Activated naive CD8-positive, alpha-beta T cell (primary cell): ENCODE measurements at regions not wholly inside any gene's neighbourhood (a gene's known extent, or its start where the extent isn't known, plus 50 kb on each side); places are given as distances from the start of the nearest gene placed in this dataset.

Experiments
- H3K27ac Mint-ChIP-seq: one replicate; pipeline ENCODE4 v1.8.0; 2021; ENCODE audit warnings: mixed read lengths
- H3K27me3 Mint-ChIP-seq: one replicate; pipeline ENCODE4 v1.8.0; 2021; ENCODE audit warnings: mixed read lengths
- H3K36me3 Mint-ChIP-seq: one replicate; pipeline ENCODE4 v1.8.0; 2021; ENCODE audit warnings: mixed read lengths
- H3K4me1 Mint-ChIP-seq: one replicate; pipeline ENCODE4 v1.8.0; 2021; ENCODE audit warnings: low read depth, mixed read lengths
- H3K4me3 Mint-ChIP-seq: one replicate; pipeline ENCODE4 v1.8.0; 2021; ENCODE audit warnings: mild to moderate bottlenecking, mixed read lengths
- H3K9me3 Mint-ChIP-seq: one replicate; pipeline ENCODE4 v1.8.0; 2021; ENCODE audit warnings: low read depth, mixed read lengths

DNA sequence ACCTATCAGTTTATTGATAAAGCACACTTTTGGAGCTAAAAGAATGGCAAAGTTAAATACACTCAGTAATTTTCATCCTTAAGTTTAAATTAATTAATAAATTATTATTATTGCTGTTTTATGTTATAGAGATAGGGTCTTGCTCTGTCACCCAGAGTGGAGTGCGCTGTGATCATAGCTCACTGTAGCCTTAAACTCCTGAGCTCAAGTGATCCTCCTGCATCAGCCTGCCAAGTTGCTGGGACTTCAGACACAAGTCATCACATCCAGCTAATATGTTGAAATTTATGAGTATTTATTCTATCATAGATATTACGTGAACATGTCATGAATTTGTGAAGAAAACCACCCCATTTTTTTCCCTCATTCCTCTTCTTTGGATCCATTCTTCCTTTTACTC lies 64.2 kb downstream of the GJA1 start:
- Mint-ChIP-seq H3K4me3 (no peak overlapping the region), H3K36me3 (no peaks in the 10 kb centered on the region), H3K27ac (no peak overlapping the region), H3K9me3 (no peaks in the 10 kb centered on the region), H3K27me3 (no peaks in the 10 kb centered on the region), H3K4me1 (peaks cover 3% of the 10 kb centered on the region)

DNA sequence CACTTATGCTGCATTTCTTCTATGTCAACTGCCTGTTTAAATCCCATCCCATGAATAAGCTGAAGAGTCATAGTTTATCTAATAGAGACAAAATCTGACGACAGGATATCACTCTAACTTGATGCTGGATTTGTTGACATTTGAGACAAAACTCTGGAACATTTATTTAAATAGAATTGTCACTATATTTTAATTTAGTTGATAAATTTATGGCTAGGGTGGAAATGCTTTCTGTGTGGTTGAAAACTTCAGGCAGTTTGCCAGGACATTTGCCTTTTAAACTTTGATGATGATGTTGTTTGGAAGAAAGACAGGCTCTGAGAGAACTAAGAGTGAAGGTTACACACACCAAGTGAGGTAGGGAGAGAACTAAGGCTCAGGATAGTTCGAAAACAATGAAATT lies 68.1 kb downstream of the GJA1 start:
- Mint-ChIP-seq H3K36me3 (no peaks in the 10 kb centered on the region), H3K27ac (no peak overlapping the region), H3K4me1 (peaks cover 3% of the 10 kb centered on the region), H3K4me3 (no peak overlapping the region), H3K9me3 (no peaks in the 10 kb centered on the region), H3K27me3 (no peaks in the 10 kb centered on the region)

DNA sequence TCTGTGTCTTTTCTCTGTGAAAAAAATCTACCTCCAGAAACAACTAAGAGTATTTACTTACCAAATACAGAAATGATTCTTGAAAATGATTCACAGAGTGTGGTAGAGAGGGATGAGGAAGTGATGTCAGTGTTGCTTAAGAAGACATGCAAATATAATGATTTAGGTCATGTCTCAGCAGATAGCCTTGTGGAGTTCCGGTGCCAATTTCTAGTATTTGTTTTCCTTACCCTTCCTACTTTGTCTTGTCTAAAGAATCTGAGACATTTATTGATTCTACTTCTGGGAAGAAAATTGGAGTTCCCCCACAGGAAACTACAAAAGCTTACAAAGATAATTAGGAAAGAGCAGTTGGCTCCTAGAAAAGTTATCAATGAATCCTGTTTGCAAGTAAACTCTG lies 68.8 kb downstream of the GJA1 start:
- Mint-ChIP-seq H3K4me3 (no peak overlapping the region), H3K27me3 (no peaks in the 10 kb centered on the region), H3K36me3 (no peaks in the 10 kb centered on the region), H3K4me1 (peaks cover 3% of the 10 kb centered on the region), H3K27ac (no peak overlapping the region), H3K9me3 (no peaks in the 10 kb centered on the region)

DNA sequence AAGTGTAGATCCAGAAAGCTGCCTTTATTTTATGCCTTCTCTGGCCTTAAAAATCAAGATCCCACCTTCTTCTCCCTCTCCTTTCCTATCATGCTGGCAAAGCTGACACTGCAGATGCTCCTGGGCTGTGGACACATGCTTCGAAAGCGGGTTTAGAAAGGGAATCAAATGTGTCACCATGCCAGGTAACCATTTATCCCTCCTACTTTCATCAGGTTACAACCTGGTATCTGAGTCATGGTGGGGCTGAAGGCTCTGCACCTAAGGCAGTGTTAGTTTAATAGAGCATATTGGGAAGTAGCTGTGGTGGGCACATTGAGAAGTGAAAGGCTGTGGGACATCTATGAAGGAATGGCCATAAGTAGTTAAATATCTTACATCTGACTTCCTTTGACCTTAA lies 69.8 kb downstream of the GJA1 start:
- no peak overlapping the region for H3K27ac Mint-ChIP-seq
- no peaks in the 10 kb centered on the region for H3K27me3 Mint-ChIP-seq
- no peaks in the 10 kb centered on the region for H3K9me3 Mint-ChIP-seq
- peaks cover 3% of the 10 kb centered on the region for H3K4me1 Mint-ChIP-seq
- H3K36me3 Mint-ChIP-seq, result no peaks in the 10 kb centered on the region
- H3K4me3 Mint-ChIP-seq, result no peak overlapping the region

DNA sequence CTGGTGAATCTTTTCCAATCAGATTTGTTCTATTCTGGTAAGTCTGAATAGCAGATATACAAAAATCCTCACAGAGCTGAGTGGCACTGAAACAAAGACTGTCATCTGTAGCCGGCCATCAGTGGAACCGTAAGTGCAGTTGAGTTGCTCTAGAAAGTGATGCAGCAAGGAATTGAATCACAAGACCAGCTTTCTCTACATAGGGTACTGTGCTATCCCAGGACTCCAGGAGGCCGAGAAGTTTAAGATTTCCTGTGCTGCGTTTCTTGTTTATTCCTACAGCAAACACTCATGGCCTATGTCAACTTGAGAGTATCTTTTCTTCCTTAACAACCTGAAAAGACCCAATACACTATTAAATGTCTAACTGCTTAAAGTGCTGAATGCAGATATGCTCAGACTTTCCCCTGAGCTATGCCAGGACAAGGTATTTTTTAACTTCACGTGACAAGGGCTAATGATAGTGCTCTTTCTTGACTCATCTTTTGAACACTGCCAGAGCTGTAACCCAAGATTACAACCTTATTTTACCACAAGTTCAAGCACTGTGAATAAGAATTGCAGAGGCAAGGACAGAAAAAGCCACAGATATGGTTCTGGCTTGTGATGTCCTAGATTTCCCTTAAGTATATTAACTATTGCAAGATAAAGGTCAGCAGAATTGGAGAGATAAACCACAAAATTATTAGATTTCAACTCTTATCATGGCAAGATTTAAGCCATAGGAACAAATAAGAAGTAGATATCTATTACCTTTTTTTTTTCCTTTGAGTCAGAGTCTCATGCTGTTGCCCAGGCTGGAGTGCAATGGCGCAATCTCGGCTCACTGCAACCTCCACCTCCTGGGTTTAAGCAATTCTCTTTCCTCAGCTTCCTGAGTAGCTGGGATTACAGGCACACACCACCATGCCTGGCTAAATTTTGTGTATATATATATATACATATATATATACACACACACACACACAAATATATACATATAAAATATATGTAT lies 71.6 kb downstream of the GJA1 start:
- Mint-ChIP-seq H3K27me3 (no peaks in the 10 kb centered on the region), H3K9me3 (no peaks in the 10 kb centered on the region), H3K4me3 (no peak overlapping the region), H3K36me3 (no peaks in the 10 kb centered on the region), H3K4me1 (peaks cover 3% of the 10 kb centered on the region), H3K27ac (no peak overlapping the region)

DNA sequence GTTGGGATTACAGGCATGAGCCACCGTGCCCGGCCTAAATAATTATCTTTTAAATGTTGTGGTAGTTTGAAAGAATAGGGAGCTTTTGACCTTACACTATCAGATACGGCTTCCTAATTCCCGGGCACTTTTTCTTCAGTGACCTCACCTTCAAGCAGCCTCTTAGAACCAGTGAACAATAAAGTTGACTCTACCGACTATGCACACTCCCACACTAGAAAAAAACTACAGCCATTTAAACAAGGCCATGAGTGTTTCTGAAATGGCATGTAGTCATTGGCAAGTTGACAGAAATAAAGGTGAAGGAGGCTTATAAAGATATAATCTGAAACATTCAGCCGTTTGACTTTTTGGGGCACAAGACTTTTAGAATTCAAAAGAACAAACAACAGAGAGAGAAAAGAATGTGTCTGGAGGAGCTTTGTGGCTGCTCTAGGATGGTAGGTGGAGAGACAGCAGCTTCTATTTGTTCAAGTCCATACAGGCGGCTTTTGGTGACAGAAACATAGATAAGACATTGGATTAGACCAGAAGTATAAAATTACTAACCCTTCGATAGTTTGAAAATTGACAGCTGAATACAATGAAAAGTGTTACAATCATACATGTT lies 75.2 kb downstream of the GJA1 start:
- Mint-ChIP-seq H3K36me3 (no peaks in the 10 kb centered on the region), H3K27me3 (no peaks in the 10 kb centered on the region), H3K9me3 (no peaks in the 10 kb centered on the region), H3K27ac (no peak overlapping the region), H3K4me3 (no peak overlapping the region), H3K4me1 (no peaks in the 10 kb centered on the region)

DNA sequence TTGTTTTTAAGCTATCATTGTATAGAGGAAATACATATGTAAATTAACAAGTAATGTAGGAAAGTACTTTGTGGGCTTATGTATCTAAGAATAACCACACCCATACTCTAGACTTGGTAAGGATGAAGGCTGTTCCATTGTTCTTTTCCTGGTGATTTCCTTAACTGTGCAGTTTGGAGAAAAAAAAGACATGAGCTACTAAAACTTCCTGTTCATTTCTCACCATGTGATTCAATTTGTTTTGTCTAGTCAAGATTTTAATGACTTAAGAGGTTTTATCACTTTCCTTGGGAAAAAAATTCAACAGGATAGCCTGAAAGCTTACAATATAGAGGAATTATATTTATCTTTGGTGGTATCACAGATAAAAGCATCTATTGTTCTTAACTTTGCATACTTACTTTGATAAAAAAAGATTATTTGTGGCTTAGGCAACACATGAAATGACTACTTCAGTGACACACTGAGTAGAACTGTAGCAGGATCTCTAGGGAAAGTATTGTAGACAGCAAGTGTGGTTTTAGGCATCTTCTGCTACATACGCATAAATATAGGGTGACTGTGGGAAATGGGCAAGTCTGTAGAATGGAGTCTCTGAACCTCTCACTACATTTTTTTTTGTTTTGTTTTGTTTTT lies 80.3 kb downstream of the GJA1 start:
- H3K9me3 Mint-ChIP-seq, result no peaks in the 10 kb centered on the region
- H3K27me3 Mint-ChIP-seq, result no peaks in the 10 kb centered on the region
- H3K4me3 Mint-ChIP-seq, result no peak overlapping the region
- no peak overlapping the region for H3K27ac Mint-ChIP-seq
- H3K36me3 Mint-ChIP-seq, result no peaks in the 10 kb centered on the region
- peaks cover 2% of the 10 kb centered on the region for H3K4me1 Mint-ChIP-seq

DNA sequence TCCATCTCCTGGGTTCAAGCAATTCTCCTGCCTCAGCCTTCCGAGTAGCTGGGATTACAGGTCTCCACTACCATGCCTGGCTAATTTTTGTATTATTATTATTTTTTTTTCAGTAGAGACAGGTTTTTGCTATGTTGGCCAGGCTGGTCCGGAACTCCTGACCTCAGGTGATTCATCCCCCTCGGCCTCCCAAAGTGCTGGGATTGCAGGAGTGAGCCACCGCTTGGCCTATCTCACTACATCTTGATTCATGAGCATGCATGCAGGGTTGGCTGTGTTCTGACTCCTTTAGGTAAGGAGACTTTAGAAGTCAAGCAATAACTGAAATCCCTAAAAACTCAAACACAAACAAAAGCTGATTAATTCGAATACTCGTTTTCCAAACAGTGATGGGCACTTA lies 80.9 kb downstream of the GJA1 start:
- H3K9me3 Mint-ChIP-seq, result no peaks in the 10 kb centered on the region
- peaks cover 2% of the 10 kb centered on the region for H3K4me1 Mint-ChIP-seq
- H3K27ac Mint-ChIP-seq, result no peak overlapping the region
- no peaks in the 10 kb centered on the region for H3K36me3 Mint-ChIP-seq
- no peak overlapping the region for H3K4me3 Mint-ChIP-seq
- H3K27me3 Mint-ChIP-seq, result no peaks in the 10 kb centered on the region

DNA sequence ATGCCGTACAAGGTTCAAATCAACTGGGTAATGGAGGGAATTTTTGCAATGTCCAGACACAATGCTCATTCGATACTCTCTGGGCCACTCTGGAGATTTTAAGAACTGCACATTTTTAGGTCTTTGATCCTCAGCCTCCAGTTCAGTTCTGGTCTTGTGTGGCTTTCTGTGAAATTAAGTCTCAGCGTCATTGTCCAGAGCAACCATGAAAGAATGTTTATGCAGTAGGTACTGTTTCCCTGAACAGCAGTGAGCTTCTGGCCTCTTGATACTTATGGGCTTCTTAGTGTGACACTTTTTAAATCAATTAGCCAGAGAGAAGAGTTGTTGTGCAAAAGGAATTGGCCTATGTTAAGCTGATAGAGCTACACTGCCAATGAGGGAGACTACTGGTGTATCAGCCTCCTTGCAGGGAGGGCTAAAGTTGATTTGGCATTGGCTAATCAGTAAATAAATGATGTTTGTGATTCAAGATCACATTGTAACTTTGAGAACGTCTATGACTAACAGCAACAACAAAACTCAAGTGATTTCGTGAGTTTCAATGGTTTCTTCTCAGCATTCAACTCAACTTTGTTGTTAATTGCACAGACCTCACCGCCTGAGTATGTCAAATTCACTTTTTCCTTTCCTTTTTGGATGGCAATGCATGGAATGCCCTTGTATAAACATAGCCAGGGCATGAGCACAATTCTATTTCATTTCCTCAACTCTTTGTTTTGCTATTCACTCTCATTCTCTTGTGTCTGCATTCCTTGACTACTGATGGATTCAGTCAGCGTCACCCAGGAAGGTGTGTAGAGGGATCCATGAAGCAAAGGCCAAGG lies 85.1 kb downstream of the GJA1 start:
- no peaks in the 10 kb centered on the region for H3K27me3 Mint-ChIP-seq
- no peak overlapping the region for H3K27ac Mint-ChIP-seq
- no peaks in the 10 kb centered on the region for H3K9me3 Mint-ChIP-seq
- peaks cover 2% of the 10 kb centered on the region for H3K4me1 Mint-ChIP-seq
- H3K4me3 Mint-ChIP-seq, result no peak overlapping the region
- no peaks in the 10 kb centered on the region for H3K36me3 Mint-ChIP-seq

DNA sequence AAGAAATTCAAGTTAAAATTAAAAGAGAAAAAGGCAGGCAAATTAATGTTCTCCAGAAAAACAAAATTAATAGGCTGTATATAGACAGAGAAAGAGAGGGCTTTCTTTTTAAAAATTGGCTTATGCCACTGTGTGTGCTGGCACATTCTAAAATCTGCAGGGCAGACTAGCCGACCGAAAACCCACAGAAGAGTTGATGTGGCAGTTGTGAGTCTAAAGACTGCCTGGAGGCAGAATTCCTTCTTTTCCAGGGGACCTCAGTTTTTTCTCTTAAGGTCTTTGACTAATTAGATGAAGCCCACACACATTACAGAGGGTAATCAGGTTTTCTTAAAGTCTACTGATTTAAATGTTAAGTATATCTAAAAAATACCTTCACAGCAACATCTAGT lies 85.7 kb downstream of the GJA1 start:
- Mint-ChIP-seq H3K4me1 (no peaks in the 10 kb centered on the region), H3K27ac (no peak overlapping the region), H3K9me3 (no peaks in the 10 kb centered on the region), H3K4me3 (no peak overlapping the region), H3K27me3 (no peaks in the 10 kb centered on the region), H3K36me3 (no peaks in the 10 kb centered on the region)

DNA sequence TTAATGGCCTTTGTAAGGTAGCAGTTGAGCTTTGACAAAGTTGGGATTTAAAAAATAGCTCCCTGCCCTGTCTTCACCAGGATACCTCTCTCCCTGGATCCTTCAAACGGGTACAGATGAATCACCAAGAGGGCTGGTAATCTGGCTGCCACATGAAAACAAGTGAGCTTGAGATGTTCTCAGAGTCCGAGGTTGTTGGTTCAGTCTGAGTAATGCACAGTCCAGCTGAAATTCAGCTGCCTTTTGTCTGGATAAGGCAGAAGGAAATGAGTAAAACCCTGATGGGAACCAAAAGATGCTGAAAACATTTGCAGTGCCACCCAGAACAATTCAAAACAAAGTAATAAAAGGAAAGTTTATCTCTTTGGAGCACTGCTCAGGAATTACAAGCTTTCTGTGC lies 86.8 kb downstream of the GJA1 start:
- no peaks in the 10 kb centered on the region for H3K27me3 Mint-ChIP-seq
- no peaks in the 10 kb centered on the region for H3K4me1 Mint-ChIP-seq
- H3K4me3 Mint-ChIP-seq, result no peak overlapping the region
- H3K9me3 Mint-ChIP-seq, result no peaks in the 10 kb centered on the region
- H3K27ac Mint-ChIP-seq, result no peak overlapping the region
- H3K36me3 Mint-ChIP-seq, result no peaks in the 10 kb centered on the region

DNA sequence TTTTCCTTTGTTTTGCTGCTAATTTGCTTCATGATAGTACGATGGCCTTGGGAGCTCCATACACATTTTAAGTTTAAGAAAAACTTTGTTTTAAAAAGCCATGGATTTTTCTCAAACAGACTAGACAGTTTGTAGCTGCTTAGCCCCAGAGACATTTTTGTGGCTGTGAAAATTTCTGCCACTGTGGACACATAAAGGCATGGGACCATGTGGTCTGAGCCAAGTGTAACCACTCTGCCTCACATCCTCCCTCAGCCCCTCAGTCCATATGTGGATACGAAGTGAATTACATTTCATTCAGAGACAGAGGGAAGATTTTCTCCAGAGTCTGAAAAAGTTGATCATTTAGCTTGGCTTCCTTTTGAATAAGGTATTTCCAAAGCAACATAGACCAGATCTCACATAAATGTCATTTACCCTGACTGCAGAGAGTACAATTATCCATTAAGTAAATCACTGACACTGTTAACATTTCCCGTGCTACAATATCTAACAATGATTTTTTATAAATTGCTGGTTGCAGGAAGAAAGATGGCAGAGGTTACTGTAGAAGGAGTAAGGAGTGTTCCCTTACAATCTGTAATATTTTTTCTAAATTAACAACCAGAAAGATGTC lies 87.4 kb downstream of the GJA1 start:
- Mint-ChIP-seq H3K4me1 (no peaks in the 10 kb centered on the region), H3K36me3 (no peaks in the 10 kb centered on the region)

DNA sequence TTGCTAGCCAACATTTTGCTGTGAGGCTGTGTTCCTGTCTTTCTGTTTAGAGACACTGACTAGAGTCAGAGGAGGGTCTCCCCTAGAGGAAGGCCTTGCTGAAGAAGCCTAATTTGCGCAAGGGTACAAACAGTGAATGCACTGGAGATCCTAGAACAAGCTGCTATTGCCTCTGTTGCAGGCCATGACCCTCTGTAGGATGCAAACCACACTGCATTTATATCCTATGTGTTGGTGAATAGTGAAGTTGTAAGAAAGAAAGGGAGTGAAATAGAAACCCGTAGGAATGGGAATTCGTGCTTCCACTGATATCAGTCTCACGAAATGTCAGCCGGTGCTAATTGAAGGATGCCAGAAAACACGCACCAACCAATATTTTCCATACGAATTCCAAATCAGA lies 88.2 kb downstream of the GJA1 start:
- Mint-ChIP-seq H3K9me3 (no peaks in the 10 kb centered on the region), H3K27me3 (no peaks in the 10 kb centered on the region), H3K27ac (no peak overlapping the region), H3K4me1 (no peaks in the 10 kb centered on the region), H3K4me3 (no peak overlapping the region), H3K36me3 (no peaks in the 10 kb centered on the region)

More for the DNA sequence above, 87.4 kb downstream of the GJA1 start:
- H3K9me3 Mint-ChIP-seq, result no peaks in the 10 kb centered on the region
- H3K27ac Mint-ChIP-seq, result no peak overlapping the region
- no peak overlapping the region for H3K4me3 Mint-ChIP-seq
- H3K27me3 Mint-ChIP-seq, result no peaks in the 10 kb centered on the region

DNA sequence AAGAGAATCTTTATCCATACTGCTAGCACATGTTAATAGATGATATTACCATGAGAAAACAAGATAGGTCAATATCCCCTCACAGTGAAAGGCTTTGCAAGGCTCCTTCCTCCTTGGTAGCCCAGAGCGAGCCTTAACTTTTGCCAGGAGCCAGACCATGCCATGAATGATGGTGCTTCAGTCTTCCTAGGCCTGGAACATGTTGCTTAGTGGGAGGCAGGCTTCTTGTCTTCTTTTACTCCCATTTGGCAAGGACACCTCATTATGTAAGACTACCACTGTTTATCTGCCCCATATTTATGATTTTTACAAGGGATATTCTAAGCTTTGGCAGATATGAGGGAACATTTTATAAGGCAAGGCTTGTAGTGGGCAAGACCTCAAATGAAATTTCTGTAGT lies 90.8 kb downstream of the GJA1 start:
- Mint-ChIP-seq H3K27me3 (no peaks in the 10 kb centered on the region), H3K4me3 (no peak overlapping the region), H3K36me3 (no peaks in the 10 kb centered on the region), H3K9me3 (no peaks in the 10 kb centered on the region), H3K27ac (no peak overlapping the region), H3K4me1 (no peaks in the 10 kb centered on the region)
